ENCODE measurements at regions not wholly inside any gene's neighbourhood (a gene's known extent, or its start where the extent isn't known, plus 50 kb on each side); places are given as distances from the start of the nearest gene placed in this dataset.

DNA sequence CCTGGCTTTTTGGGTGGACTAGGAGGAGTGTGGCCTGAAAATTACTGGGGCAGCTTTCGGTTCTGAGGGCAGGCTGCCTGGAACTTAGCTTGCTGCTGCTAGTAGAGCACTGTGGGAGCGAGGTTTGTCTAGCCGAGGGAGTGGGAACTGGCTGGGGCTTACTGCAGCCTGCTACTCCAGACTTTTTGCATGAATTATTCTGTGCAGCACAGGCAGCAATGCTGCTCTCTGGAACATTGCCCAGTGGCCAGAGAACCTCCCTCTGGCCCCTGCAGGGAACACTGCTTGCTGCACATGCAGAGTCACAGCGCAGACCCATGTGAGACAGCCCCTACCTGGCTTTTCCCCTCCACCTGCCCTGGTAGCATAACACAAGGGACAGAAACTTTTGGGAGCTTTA lies 263.9 kb upstream of the SLITRK2 start:
- ChIA-PET CTCF (interaction anchor here (0.7 kb wide), 1 partner anchor 83 kb away, joined by 3 read pairs; no protein-coding TSS in a partner anchor), POLR2A (no interaction called here)
- Histone ChIP-seq H3K36me3 (ENCODE audit: control insufficient read depth, insufficient read depth, low read length) (no peaks in the 10 kb centered on the region), H3K4me3 (ENCODE audit: low read depth, low read length) (no peak overlapping the region), H3K27me3 (ENCODE audit: control insufficient read depth, insufficient read depth, low read length) (no peaks in the 10 kb centered on the region)
- no peak for TF ChIP-seq CTCF (IDR thresholded peaks at IDR 0.05; ENCODE audit: insufficient read depth, low read depth, low read length)
- DNase-seq (ENCODE audit: low read depth), result no peak

- no peak overlapping the region for H3K4me3 ChIP-seq (ENCODE audit: low read depth, low read length)
- ChIA-PET CTCF (interaction anchor here (0.6 kb wide), 1 partner anchor 817 kb away, joined by 3 read pairs; no protein-coding TSS in a partner anchor), POLR2A (no interaction called here)
- no peak for TF ChIP-seq CTCF (IDR thresholded peaks at IDR 0.05; ENCODE audit: insufficient read depth, low read depth, low read length)
- no peaks in the 10 kb centered on the region for H3K27me3 ChIP-seq (ENCODE audit: control insufficient read depth, insufficient read depth, low read length)
- no peak for DNase-seq (ENCODE audit: low read depth)
- H3K36me3 ChIP-seq (ENCODE audit: control insufficient read depth, insufficient read depth, low read length), result no peaks in the 10 kb centered on the region
These were observed 254.5 kb upstream of the SLITRK2 start for GRCh38 chrX:145563159-145563558.

DNA sequence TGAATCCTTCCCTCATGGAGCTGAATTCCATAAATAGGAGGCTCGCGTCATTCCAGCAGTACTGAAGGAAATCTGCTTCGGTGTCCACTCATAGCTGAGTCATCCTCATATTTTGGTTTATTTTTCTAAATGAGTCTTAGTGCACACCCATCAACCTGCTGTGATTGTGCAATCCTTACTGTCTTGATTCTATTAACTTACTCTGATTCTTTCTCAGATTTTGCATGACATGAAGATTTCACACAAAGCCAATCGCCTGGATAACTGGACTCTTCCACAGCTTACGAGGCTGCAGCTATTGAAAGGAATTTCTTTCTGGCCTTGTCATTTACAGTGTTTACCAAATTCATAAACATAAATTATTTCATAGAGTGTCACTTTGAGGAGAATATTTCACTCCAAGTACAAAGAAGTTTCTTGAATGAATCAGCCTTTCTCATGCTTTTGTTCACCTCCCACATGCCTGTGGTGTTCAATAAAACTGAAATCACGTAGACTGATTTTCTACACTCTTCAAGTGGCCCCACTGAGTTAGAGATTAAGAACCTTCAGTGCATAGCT lies 207.6 kb upstream of the SLITRK2 start:
- H3K27me3 ChIP-seq (ENCODE audit: control insufficient read depth, insufficient read depth, low read length), result no peaks in the 10 kb centered on the region
- H3K36me3 ChIP-seq (ENCODE audit: control insufficient read depth, insufficient read depth, low read length), result no peaks in the 10 kb centered on the region
- H3K4me3 ChIP-seq (ENCODE audit: low read depth, low read length), result no peak overlapping the region
- ChIA-PET CTCF (no interaction called here), POLR2A (no interaction called here)
- DNase-seq (ENCODE audit: low read depth), result no peak
- TF ChIP-seq CTCF (IDR thresholded peaks at IDR 0.05; ENCODE audit: insufficient read depth, low read depth, low read length), result no peak

DNA sequence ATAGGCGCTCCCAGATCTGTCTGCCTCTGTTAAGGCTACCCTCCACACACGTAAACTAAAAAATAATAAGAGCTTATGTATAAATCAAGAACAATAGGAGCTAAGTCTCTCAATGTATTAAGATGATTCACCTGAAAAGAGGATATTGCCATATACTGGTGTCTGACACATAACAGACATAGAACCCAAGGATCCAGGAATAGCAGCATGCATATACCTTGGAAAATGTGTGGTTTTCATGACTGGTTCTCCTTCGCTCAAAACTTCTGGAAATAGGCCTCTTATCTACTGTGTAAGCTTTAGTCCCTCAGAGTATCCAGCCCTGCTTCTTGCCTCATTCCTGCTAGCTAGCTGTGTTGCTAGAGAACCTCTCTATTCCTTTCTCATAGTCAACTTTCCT lies 203.7 kb upstream of the SLITRK2 start:
- ChIA-PET CTCF (no interaction called here), POLR2A (no interaction called here)
- Histone ChIP-seq H3K27me3 (ENCODE audit: control insufficient read depth, insufficient read depth, low read length) (no peaks in the 10 kb centered on the region), H3K4me3 (ENCODE audit: low read depth, low read length) (no peak overlapping the region), H3K36me3 (ENCODE audit: control insufficient read depth, insufficient read depth, low read length) (no peaks in the 10 kb centered on the region)
- no peak for TF ChIP-seq CTCF (IDR thresholded peaks at IDR 0.05; ENCODE audit: insufficient read depth, low read depth, low read length)
- no peak for DNase-seq (ENCODE audit: low read depth)

GRCh38 chrX:145620666-145621065 lies 197.0 kb upstream of the SLITRK2 start:
- ChIA-PET CTCF (no interaction called here), POLR2A (no interaction called here)
- DNase-seq (ENCODE audit: low read depth), result no peak
- no peaks in the 10 kb centered on the region for H3K36me3 ChIP-seq (ENCODE audit: control insufficient read depth, insufficient read depth, low read length)
- TF ChIP-seq CTCF (IDR thresholded peaks at IDR 0.05; ENCODE audit: insufficient read depth, low read depth, low read length), result no peak
- H3K4me3 ChIP-seq (ENCODE audit: low read depth, low read length), result no peak overlapping the region
- no peaks in the 10 kb centered on the region for H3K27me3 ChIP-seq (ENCODE audit: control insufficient read depth, insufficient read depth, low read length)
